Ishikawa (cell line): ENCODE measurements at regions not wholly inside any gene's neighbourhood (a gene's known extent, or its start where the extent isn't known, plus 50 kb on each side); places are given as distances from the start of the nearest gene placed in this dataset.

Source experiments
- CREB1 ChIP-seq: IDR thresholded peaks from 2 replicates; pipeline ENCODE4 v1.6.1; 2012; ENCODE audit warnings: low read depth
- EP300 ChIP-seq: IDR thresholded peaks from 2 replicates; pipeline ENCODE4 v1.6.1; 2012; ENCODE audit warnings: borderline replicate concordance
- FOXM1 ChIP-seq: IDR thresholded peaks from 2 replicates; pipeline ENCODE4 v1.6.1; 2012; ENCODE audit warnings: low read depth, borderline replicate concordance
- NFIC ChIP-seq: IDR thresholded peaks from 2 replicates; pipeline ENCODE4 v1.6.1; 2012
- RAD21 ChIP-seq: IDR thresholded peaks from 2 replicates; pipeline ENCODE4 v1.6.1; 2012; ENCODE audit warnings: low read depth
- REST ChIP-seq: IDR thresholded peaks from 2 replicates; pipeline ENCODE4 v1.6.1; 2012; ENCODE audit warnings: low read depth, mild to moderate bottlenecking
- TAF1 ChIP-seq: IDR thresholded peaks from 2 replicates; pipeline ENCODE4 v1.6.1; 2012; ENCODE audit warnings: low read depth, mild to moderate bottlenecking
- TCF12 ChIP-seq: IDR thresholded peaks from 2 replicates; pipeline ENCODE4 v1.6.1; 2012; ENCODE audit warnings: low read depth
- TEAD4 ChIP-seq: IDR thresholded peaks from 2 replicates; pipeline ENCODE4 v1.6.1; 2012
- YY1 ChIP-seq: IDR thresholded peaks from 2 replicates; pipeline ENCODE4 v1.6.1; 2012; ENCODE audit warnings: low read depth
- ZBTB7A ChIP-seq: IDR thresholded peaks from 2 replicates; pipeline ENCODE4 v1.6.1; 2012; ENCODE audit warnings: low read depth
- TF ChIP-seq, protein P1 (sequence below): IDR thresholded peaks from 2 replicates; pipeline ENCODE4 v1.6.1; 2012

- TF ChIP-seq CREB1, result no peak
- no peak for TF ChIP-seq RAD21
- TF ChIP-seq REST, result no peak
- TF ChIP-seq EP300, result no peak
- no peak for TF ChIP-seq TCF12
- no peak for TF ChIP-seq FOXM1
- no peak for TF ChIP-seq ZBTB7A
- no peak for TF ChIP-seq NFIC
- TF ChIP-seq, protein P1, sequence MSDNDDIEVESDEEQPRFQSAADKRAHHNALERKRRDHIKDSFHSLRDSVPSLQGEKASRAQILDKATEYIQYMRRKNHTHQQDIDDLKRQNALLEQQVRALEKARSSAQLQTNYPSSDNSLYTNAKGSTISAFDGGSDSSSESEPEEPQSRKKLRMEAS, result no peak
- no peak for TF ChIP-seq TEAD4
- TF ChIP-seq YY1, result no peak
- TF ChIP-seq TAF1, result no peak
Observed at GRCh38 chr5:68375540-68375939, 160.0 kb downstream of the PIK3R1 start.
